Mesodermal cell (in vitro differentiated cells): ENCODE measurements at regions not wholly inside any gene's neighbourhood (a gene's known extent, or its start where the extent isn't known, plus 50 kb on each side); places are given as distances from the start of the nearest gene placed in this dataset.

Source experiments
- H3K27ac ChIP-seq: 2 replicates; pipeline ENCODE4 v1.7.0; 2013; ENCODE audit warnings: mild to moderate bottlenecking, low read depth, low read length, moderate library complexity; ENCODE audit not compliant: severe bottlenecking
- H3K36me3 ChIP-seq: 2 replicates; pipeline ENCODE4 v1.7.1; 2013; ENCODE audit warnings: mild to moderate bottlenecking, low read length, moderate library complexity; ENCODE audit not compliant: control insufficient read depth, insufficient read depth
- H3K4me1 ChIP-seq: one replicate; pipeline ENCODE4 v1.7.1; 2013; ENCODE audit warnings: mild to moderate bottlenecking, low read length; ENCODE audit not compliant: insufficient read depth, control insufficient read depth, poor library complexity, severe bottlenecking
- H3K4me3 ChIP-seq: 2 replicates; pipeline ENCODE4 v1.7.0; 2013; ENCODE audit warnings: low read length, control low read depth, mild to moderate bottlenecking; ENCODE audit not compliant: insufficient read depth, poor library complexity, severe bottlenecking; ENCODE audit errors: extremely low read depth
- H3K9me3 ChIP-seq: 2 replicates; pipeline ENCODE4 v1.7.1; 2013; ENCODE audit warnings: mild to moderate bottlenecking, low read length, moderate library complexity; ENCODE audit not compliant: control insufficient read depth
- WGBS, 2 experiments: methylation state at CpG; one replicate each; pipeline ENCODE4 v1.1.5; 2013; ENCODE audit warnings: missing lambda C conversion rate in 2 of 2; ENCODE audit not compliant: insufficient coverage in 2 of 2; 5-methylcytosine and 5-hydroxymethylcytosine counted together

DNA sequence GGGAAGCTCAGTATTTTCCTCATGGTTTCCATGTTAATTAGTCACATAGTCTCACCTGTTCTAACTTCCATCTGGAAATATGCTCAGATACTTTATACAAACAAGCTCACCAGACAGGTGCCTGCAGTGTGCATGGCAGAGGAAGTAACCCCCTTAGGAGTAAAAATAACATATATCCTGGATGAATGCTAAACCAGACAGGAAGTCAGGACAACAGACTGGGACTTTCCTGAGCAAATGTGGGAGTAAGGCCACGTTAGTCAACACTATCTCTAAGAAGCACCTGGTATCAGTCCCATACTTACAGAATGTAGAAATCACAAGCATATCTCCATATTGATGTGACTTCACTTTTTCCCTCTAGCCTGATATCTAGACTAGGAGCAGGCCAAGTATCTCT lies 128.4 kb downstream of the SEC61B start:
- H3K4me3 ChIP-seq = no peak overlapping the region
- no peak overlapping the region for H3K27ac ChIP-seq
- no peaks in the 10 kb centered on the region for H3K36me3 ChIP-seq
- no peaks in the 10 kb centered on the region for H3K9me3 ChIP-seq
- WGBS, 2 experiments = 86 to 100% methylated on average over 1 of the region's 1 CpG
- peaks cover 12% of the 10 kb centered on the region for H3K4me1 ChIP-seq

DNA sequence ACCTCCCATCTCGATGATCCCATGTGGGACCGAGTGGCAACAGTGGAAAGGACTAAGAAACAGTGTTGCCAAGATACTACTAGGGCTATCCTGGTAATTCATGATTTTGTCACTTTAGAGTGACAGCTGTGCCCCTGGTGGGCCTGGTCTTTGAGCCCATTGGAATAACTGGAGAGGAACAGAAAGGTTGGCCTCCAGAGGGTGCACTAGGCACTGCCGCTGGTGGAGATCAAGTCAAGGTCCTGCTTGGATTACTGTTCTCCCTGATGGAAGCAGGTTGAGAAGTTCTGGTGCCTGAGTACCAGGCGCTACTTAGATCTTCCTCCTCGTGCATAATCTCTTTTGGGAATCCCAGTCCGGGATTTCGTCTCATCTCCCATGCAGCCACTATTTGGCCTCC lies 129.6 kb downstream of the SEC61B start:
- 85 to 94% methylated on average over 7 of the region's 7 CpGs for WGBS, 2 experiments
- Histone ChIP-seq H3K4me3 (no peak overlapping the region), H3K9me3 (no peaks in the 10 kb centered on the region), H3K36me3 (no peaks in the 10 kb centered on the region), H3K27ac (no peak overlapping the region), H3K4me1 (peaks cover 10% of the 10 kb centered on the region)

DNA sequence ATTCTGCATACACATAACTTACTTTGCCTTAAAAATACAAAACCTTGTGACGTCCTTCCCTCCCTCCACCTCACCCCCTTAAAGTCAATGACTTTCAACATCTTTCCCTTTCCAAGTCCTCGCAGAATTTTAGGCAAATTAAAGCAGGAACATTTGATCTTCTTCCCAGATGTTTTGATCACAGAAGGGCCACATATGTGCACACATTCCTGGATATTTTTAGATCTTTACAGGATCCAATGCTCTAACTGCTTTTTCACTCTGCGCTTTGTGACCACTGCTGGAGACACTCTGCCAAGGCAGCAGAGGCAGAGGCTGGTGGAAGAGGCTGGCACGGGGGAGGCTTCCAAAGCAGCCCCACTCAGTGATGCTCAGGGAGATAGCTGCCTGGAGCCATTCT lies 130.7 kb downstream of the SEC61B start:
- Histone ChIP-seq H3K27ac (no peak overlapping the region), H3K9me3 (no peaks in the 10 kb centered on the region), H3K4me3 (no peak overlapping the region), H3K36me3 (no peaks in the 10 kb centered on the region), H3K4me1 (peaks cover 10% of the 10 kb centered on the region)
- 93 to 95% methylated on average over 3 to 4 of the region's 4 CpGs for WGBS, 2 experiments

DNA sequence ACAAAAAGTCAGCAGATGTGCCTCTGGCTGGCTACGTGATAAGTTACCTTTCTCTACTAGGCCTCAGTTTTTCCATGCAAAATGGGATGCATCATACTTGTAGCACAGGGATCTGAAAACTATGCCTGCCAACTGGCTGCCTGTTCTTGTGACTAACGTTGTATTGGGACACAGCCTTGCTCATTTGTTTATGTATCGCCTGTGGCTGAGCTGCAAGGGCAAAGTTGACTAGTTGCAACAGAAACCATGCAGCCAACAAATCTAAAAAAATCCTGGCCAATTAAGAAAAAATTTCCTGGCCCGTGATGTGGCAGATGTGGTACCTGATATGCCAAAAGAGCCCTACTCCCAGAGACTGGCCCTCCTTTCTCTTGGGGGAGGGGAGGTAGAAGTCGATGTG lies 131.3 kb downstream of the SEC61B start:
- Histone ChIP-seq H3K9me3 (no peaks in the 10 kb centered on the region), H3K4me1 (peaks cover 10% of the 10 kb centered on the region), H3K36me3 (no peaks in the 10 kb centered on the region), H3K27ac (no peak overlapping the region), H3K4me3 (no peak overlapping the region)
- WGBS, 2 experiments = 94% methylated on average over 3 of the region's 5 CpGs

DNA sequence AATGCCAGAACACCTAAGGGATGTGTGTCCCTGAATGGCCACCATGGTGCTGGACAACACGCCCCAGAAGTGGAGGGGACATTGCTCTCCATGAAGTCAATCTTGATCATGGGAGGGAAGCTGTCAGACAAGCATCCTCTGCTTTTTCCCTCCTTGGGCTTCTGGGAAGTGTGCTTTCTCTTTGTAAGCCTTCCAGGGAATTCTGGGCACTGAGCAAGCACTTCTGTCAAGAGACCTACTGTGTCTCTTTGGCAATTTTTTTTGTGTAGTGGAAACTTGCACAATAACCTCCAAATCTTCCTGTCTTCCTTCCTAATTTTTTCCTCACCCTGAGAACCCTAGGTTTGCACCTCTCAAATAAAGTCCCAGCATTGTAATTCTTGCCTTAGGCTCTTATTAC lies 132.0 kb downstream of the SEC61B start:
- WGBS, 2 experiments = 89 to 91% methylated on average over 1 of the region's 1 CpG
- no peak overlapping the region for H3K4me3 ChIP-seq
- no peaks in the 10 kb centered on the region for H3K36me3 ChIP-seq
- no peak overlapping the region for H3K27ac ChIP-seq
- no peaks in the 10 kb centered on the region for H3K9me3 ChIP-seq
- H3K4me1 ChIP-seq = peaks cover 10% of the 10 kb centered on the region

DNA sequence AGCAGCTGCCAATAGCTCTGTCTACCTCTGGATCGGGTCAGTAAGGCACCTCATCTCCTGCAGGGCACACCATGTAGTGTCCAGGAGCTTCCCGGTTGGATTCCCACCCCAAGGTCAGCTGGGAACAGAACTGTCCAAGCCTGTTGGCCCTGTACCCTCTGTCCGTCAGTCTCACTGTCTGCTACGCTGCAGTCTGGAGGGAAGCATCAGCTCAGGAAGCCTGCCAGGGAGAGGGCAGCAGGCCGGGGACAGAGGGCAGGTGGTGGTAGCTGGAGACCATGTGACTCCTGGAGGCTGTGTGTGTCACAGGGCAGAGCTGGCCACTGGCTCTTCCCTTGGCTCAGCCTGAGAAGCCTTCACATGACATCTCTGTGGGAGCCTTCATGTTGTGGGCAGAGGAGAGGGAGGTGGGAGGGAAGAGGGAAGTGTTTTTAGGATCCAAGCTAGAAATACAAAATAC lies 134.5 kb downstream of the SEC61B start:
- peaks cover 10% of the 10 kb centered on the region for H3K4me1 ChIP-seq
- WGBS, 2 experiments = 89 to 97% methylated on average over 3 to 5 of the region's 5 CpGs

DNA sequence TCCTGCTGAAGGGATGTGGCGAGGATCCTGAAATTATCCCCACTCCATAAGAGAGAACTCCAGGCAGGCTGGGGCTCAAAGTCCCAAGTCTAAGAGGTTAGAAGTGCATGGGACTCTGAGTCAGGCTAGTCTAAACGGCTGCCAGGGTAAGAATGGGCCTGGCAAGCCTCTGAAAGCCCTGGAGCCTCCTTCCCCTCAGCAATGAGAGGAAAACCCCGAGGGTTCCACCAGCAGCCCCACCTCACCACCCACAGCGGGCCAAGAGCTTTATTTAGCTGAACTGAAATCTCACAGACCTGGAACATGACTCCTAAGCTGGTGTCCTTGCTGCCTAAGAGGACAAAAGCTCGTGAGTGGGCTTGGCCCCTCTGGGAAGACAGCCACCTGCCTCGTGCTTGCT lies 135.5 kb downstream of the SEC61B start:
- Histone ChIP-seq H3K36me3 (no peaks in the 10 kb centered on the region), H3K4me3 (no peak overlapping the region), H3K9me3 (no peaks in the 10 kb centered on the region), H3K4me1 (peaks cover 10% of the 10 kb centered on the region), H3K27ac (no peak overlapping the region)
- WGBS, 2 experiments = 77 to 80% methylated on average over 1 to 4 of the region's 6 CpGs

More for the DNA sequence above, 134.5 kb downstream of the SEC61B start:
- no peaks in the 10 kb centered on the region for H3K9me3 ChIP-seq
- H3K36me3 ChIP-seq = no peaks in the 10 kb centered on the region
- H3K4me3 ChIP-seq = no peak overlapping the region
- no peak overlapping the region for H3K27ac ChIP-seq

DNA sequence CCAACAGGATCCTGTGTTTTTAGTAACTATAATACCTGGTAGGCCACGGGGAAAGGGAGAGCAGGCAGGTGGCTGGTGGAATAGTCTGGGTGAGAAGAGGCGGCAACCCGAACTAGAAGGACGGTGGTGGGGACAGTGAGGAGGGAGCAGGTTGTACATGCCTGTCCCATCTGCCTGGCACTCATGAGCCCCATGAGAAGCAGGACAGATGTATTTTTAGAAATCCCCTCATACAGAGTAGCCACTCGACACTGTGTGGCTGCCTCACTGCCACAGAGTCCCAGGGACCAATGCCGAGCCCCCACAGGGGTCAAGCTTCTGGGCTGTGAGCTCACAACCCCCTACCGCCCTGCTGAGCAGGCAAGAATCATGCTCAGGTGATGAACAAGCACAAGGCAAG lies 136.6 kb downstream of the SEC61B start:
- Histone ChIP-seq H3K36me3 (no peaks in the 10 kb centered on the region), H3K4me1 (peaks cover 5% of the 10 kb centered on the region), H3K9me3 (no peaks in the 10 kb centered on the region), H3K4me3 (no peak overlapping the region), H3K27ac (no peak overlapping the region)
- WGBS, 2 experiments = 97% methylated on average over 7 of the region's 7 CpGs

DNA sequence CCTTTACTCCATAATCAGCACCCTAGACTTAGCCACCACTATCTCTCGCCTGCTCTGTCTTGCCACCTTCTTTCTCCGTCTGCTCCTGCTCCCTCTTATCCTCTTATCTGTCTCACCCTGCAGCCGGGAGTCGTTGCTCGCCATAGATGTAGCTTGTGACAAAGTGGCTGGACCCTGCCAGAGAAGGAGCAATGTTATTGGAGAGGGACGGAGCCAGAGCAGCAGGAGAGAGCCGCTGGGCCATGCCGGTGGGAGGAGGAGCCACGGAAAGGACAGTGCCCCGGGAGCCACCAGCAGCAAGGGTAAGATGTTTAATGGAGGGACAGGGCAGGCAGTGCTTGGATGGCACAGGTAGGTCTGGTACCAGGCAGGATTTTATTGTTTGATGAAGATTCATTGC lies 137.3 kb downstream of the SEC61B start:
- no peaks in the 10 kb centered on the region for H3K36me3 ChIP-seq
- WGBS, 2 experiments = 48% methylated on average over 7 of the region's 10 CpGs; no CpG with 5 or more reads in 1 of the 2 experiments
- no peak overlapping the region for H3K27ac ChIP-seq
- no peaks in the 10 kb centered on the region for H3K9me3 ChIP-seq
- peaks cover 4% of the 10 kb centered on the region for H3K4me1 ChIP-seq
- no peak overlapping the region for H3K4me3 ChIP-seq

DNA sequence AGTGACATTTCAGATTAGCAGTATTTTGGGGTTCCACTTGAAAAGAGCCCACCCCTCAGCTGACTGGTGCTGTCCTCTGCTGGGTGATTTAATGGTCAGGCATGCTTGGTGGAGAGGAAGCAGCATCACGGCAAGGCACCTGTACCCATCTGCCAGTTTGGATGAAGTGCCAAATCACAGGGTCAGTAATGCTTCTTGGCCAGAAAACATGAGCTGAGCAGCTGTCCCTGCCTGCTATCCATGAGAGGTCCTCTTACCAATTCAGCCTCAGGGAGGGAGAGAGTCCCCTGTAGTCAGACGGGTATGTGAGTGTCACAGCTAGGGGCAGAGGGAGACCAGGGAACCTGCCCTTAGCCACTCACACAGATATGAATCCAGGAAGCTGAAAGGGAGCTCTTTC lies 137.9 kb downstream of the SEC61B start:
- no peak overlapping the region for H3K27ac ChIP-seq
- peaks cover 5% of the 10 kb centered on the region for H3K4me1 ChIP-seq
- 86 to 91% methylated on average over 1 to 2 of the region's 2 CpGs for WGBS, 2 experiments
- H3K4me3 ChIP-seq = no peak overlapping the region
- no peaks in the 10 kb centered on the region for H3K36me3 ChIP-seq
- H3K9me3 ChIP-seq = no peaks in the 10 kb centered on the region

DNA sequence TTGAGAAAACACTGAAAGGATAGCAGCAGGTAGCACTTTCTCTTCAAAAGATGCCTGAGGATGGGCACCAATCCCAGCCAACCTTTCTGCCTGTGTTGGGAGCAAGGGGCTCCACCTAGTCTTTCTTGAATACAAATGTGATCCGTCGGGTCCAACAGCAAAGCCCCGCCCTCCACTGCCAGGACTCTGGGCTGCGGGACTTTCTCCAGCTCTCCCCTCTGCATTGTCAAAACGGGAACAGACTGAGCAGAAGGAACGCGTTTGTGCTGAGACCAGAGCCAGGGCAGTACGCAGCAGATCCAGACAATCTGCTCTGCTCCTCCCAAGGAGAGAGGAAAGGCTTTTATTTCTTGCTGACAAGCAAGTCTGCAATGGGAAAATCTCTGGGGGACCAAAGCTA lies 139.7 kb downstream of the SEC61B start:
- H3K4me3 ChIP-seq = no peak overlapping the region
- no peaks in the 10 kb centered on the region for H3K9me3 ChIP-seq
- H3K27ac ChIP-seq = no peak overlapping the region
- H3K36me3 ChIP-seq = no peaks in the 10 kb centered on the region
- WGBS, 2 experiments = 26 to 42% methylated on average over 8 of the region's 8 CpGs
- H3K4me1 ChIP-seq = peaks cover 9% of the 10 kb centered on the region
